ENCODE measurements at regions not wholly inside any gene's neighbourhood (a gene's known extent, or its start where the extent isn't known, plus 50 kb on each side); places are given as distances from the start of the nearest gene placed in this dataset.

DNA sequence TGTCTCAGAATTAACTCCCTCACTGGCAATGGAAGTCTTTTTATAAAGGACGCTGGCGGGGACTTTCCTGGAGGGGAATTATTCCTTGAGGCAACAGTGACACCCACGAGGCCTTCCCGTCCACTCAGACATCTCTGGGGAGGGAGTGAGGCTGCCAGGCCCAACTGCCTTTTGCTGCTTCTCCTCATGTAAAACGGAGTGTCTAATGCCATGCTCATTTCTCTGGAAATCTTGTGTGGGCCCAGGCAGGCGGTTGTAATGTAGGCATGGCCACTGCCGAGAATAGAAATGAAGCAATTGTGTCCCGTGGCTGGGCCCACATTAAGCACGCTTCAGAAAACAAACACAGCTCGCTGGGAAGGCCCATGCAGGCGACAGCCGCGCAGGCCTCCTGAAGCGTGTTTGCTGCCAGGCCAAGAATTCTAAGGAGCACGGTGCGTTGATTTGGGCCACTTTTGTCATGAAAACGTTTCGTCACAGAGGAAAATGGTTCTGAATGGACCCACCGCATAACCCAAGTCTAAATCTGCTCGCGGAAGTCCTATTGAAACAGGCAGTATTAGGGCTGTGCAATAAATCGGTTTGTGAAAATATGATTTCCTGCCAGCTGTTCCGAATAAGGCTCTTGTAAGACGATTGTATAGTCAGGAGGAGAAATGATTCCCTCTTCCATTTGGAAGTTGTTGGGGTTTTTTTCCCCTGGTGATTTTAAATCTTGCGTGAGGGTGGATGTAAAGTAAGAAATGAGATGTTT is 104.2 kb upstream of the CHST15 start:
- BruUV-seq (replicated peaks), result no TSS peak
- Histone ChIP-seq H3K4me3 (ENCODE audit: low read length) (no peak overlapping the region), H3K27me3 (ENCODE audit: low read length) (no peaks in the 10 kb centered on the region), H4K20me1 (ENCODE audit: low read length) (no peaks in the 10 kb centered on the region), H3K9me2 (replicated peaks; ENCODE audit: low read length) (no peaks in the 10 kb centered on the region), H3K9ac (ENCODE audit: low read length) (no peak overlapping the region), H3K9me3 (ENCODE audit: low read length) (no peaks in the 10 kb centered on the region), H3F3A (ENCODE audit: low read length, unreplicated experiment) (no peaks in the 10 kb centered on the region), H3K36me3 (ENCODE audit: low read depth, low read length) (no peaks in the 10 kb centered on the region), H3K4me2 (ENCODE audit: low read length) (no peak overlapping the region), H3K27ac (ENCODE audit: low read length) (no peak overlapping the region), H2AFZ (ENCODE audit: low read length) (no peak overlapping the region), H3K79me2 (ENCODE audit: low read length) (no peaks in the 10 kb centered on the region), H3K4me1 (ENCODE audit: insufficient read depth, low read length) (no peaks in the 10 kb centered on the region)
- ChIA-PET POLR2A (ENCODE audit: unreplicated experiment) (no interaction called here), CTCF (no interaction called here)
- intact Hi-C loops (cut with micrococcal nuclease), result no loop called here
- no peak for TF ChIP-seq EZH2phosphoT487 (IDR thresholded peaks at IDR 0.05; ENCODE audit: borderline replicate concordance, low read length)
- TF ChIP-seq, protein P1, sequence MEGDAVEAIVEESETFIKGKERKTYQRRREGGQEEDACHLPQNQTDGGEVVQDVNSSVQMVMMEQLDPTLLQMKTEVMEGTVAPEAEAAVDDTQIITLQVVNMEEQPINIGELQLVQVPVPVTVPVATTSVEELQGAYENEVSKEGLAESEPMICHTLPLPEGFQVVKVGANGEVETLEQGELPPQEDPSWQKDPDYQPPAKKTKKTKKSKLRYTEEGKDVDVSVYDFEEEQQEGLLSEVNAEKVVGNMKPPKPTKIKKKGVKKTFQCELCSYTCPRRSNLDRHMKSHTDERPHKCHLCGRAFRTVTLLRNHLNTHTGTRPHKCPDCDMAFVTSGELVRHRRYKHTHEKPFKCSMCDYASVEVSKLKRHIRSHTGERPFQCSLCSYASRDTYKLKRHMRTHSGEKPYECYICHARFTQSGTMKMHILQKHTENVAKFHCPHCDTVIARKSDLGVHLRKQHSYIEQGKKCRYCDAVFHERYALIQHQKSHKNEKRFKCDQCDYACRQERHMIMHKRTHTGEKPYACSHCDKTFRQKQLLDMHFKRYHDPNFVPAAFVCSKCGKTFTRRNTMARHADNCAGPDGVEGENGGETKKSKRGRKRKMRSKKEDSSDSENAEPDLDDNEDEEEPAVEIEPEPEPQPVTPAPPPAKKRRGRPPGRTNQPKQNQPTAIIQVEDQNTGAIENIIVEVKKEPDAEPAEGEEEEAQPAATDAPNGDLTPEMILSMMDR (conservative IDR thresholded peaks at IDR 0.05; ENCODE audit: low read depth, low read length), result no peak
- no peak for TF ChIP-seq EZH2 (IDR thresholded peaks at IDR 0.05; ENCODE audit: low read length, unreplicated experiment)
- ATAC-seq (no peak), DNase-seq (no peak)

DNA sequence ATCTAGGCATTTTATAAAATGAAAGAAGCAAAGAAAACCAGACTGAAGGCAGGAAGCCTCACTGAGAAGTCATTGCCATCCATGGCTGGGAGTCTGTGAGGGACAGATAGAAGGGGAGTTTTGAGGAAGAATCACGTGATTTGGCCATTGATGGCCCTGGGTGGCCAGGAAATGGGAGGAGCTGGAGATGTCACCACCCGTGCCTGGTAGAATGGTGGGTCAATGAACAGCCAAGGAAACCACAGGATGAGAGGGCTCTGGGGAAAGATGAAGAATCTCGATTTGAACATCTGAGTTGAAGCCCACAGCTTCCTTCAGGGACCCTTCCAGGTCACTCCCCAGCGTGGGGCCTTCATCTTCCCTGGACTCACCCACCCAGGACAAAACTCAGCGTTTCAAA is 103.3 kb upstream of the CHST15 start:
- POLR2A ChIA-PET (ENCODE audit: unreplicated experiment), result no interaction called here
- no peaks in the 10 kb centered on the region for H3F3A ChIP-seq (ENCODE audit: low read length, unreplicated experiment)
- ATAC-seq, result no peak
- DNase-seq, result no peak
- no peak overlapping the region for H3K9ac ChIP-seq (ENCODE audit: low read length)
- H3K27me3 ChIP-seq (ENCODE audit: low read length), result no peaks in the 10 kb centered on the region
- no peaks in the 10 kb centered on the region for H3K36me3 ChIP-seq (ENCODE audit: low read depth, low read length)
- H3K4me1 ChIP-seq (ENCODE audit: insufficient read depth, low read length), result no peaks in the 10 kb centered on the region
- H3K79me2 ChIP-seq (ENCODE audit: low read length), result no peaks in the 10 kb centered on the region
- no peak overlapping the region for H2AFZ ChIP-seq (ENCODE audit: low read length)
- intact Hi-C loops (cut with micrococcal nuclease), result no loop called here
- no peaks in the 10 kb centered on the region for H4K20me1 ChIP-seq (ENCODE audit: low read length)
- no peak overlapping the region for H3K4me2 ChIP-seq (ENCODE audit: low read length)
- no peak for TF ChIP-seq EZH2 (IDR thresholded peaks at IDR 0.05; ENCODE audit: low read length, unreplicated experiment)
- TF ChIP-seq, protein P1 (conservative IDR thresholded peaks at IDR 0.05; ENCODE audit: low read depth, low read length), result no peak
- no peak for TF ChIP-seq EZH2phosphoT487 (IDR thresholded peaks at IDR 0.05; ENCODE audit: borderline replicate concordance, low read length)
- CTCF ChIA-PET, result no interaction called here
- no TSS peak for BruUV-seq (replicated peaks)
- H3K4me3 ChIP-seq (ENCODE audit: low read length), result no peak overlapping the region
- no peak overlapping the region for H3K27ac ChIP-seq (ENCODE audit: low read length)
- no peaks in the 10 kb centered on the region for H3K9me2 ChIP-seq (replicated peaks; ENCODE audit: low read length)
- H3K9me3 ChIP-seq (ENCODE audit: low read length), result no peaks in the 10 kb centered on the region

DNA sequence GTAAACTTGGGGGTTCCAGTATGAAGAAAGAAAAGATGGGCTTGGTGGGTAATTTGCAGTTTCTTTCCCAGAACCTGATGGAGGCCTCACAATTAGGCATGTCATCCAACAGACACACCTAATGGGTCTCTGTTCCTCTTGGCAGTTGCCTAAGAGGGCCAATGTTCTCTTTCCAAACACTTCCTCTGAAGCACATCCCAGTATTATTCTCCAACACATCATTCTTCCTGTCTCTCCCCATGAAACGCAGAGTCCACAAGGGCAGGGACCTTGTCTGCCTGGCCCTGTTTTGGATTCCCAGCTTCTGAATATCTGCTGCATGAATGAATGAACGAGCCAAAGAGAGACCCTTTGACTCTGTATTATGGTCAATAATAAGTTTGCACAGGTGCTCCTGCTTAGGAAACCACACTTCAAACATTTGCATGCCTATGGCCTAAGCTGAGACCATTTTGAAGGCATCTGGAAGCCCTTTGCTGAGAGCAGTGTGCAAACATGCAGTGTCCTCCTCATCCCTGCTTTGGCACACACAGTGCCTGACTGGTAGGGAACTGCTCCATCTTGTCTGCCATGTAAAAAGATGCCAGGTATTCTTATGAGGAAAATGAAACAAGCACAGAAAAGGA is 100.9 kb upstream of the CHST15 start:
- Histone ChIP-seq H2AFZ (ENCODE audit: low read length) (no peak overlapping the region), H3K27me3 (ENCODE audit: low read length) (peaks cover 7% of the 10 kb centered on the region; the same call in 1 of the 2 replicates), H4K20me1 (ENCODE audit: low read length) (no peaks in the 10 kb centered on the region), H3K9ac (ENCODE audit: low read length) (no peak overlapping the region), H3F3A (ENCODE audit: low read length, unreplicated experiment) (no peaks in the 10 kb centered on the region), H3K4me2 (ENCODE audit: low read length) (no peak overlapping the region), H3K4me1 (ENCODE audit: insufficient read depth, low read length) (no peaks in the 10 kb centered on the region), H3K9me3 (ENCODE audit: low read length) (no peaks in the 10 kb centered on the region), H3K4me3 (ENCODE audit: low read length) (no peak overlapping the region), H3K79me2 (ENCODE audit: low read length) (no peaks in the 10 kb centered on the region), H3K36me3 (ENCODE audit: low read depth, low read length) (no peaks in the 10 kb centered on the region), H3K9me2 (replicated peaks; ENCODE audit: low read length) (no peaks in the 10 kb centered on the region), H3K27ac (ENCODE audit: low read length) (no peak overlapping the region)
- TF ChIP-seq EZH2phosphoT487 (IDR thresholded peaks at IDR 0.05; ENCODE audit: borderline replicate concordance, low read length) (no peak), EZH2 (IDR thresholded peaks at IDR 0.05; ENCODE audit: low read length, unreplicated experiment) (no peak)
- ChIA-PET CTCF (no interaction called here), POLR2A (ENCODE audit: unreplicated experiment) (no interaction called here)
- DNase-seq (no peak), ATAC-seq (no peak)
- intact Hi-C loops (cut with micrococcal nuclease), result no loop called here
- BruUV-seq (replicated peaks), result no TSS peak
